HEK293 (cell line): ENCODE measurements at regions not wholly inside any gene's neighbourhood (a gene's known extent, or its start where the extent isn't known, plus 50 kb on each side); places are given as distances from the start of the nearest gene placed in this dataset.

Experiments
- CTCF ChIA-PET: fragments of 350-600 bp; formaldehyde crosslinking; extraction: SDS; loops from one replicate; lab custom pipeline; 2021; ENCODE audit warnings: antibody characterized with exemption; lab: Yijun Ruan, JAX
- POLR2A ChIA-PET: fragments of 300-600 bp; formaldehyde crosslinking; extraction: SDS; loops from one replicate; lab custom pipeline; 2020; ENCODE audit warnings: antibody characterized with exemption, inconsistent platforms; lab: Yijun Ruan, JAX
- H3K27ac ChIP-seq: fragments of 200-500 bp; sonication (Bioruptor generic); 2 replicates; pipeline ENCODE4 v1.5.1; 2014; ENCODE audit warnings: low read depth, low read length, control low read depth, inconsistent platforms; ENCODE audit errors: extremely low read depth
- H3K36me3 ChIP-seq, 2 experiments: fragments of 200-500 bp in 1 of 2; sonication (Bioruptor generic) in 1 of 2; 1 replicate in 1 of 2; 2 replicates in 1 of 2; pipeline ENCODE4 v1.5.1; 2014 to 2017; ENCODE audit warnings: inconsistent platforms in 2 of 2, low read length in 2 of 2; ENCODE audit not compliant: control insufficient read depth in 2 of 2, insufficient read depth in 1 of 2
- H3K4me1 ChIP-seq: fragments of 200-500 bp; sonication (Bioruptor generic); 2 replicates; pipeline ENCODE4 v1.5.1; 2014; ENCODE audit warnings: mild to moderate bottlenecking, low read length, inconsistent platforms; ENCODE audit not compliant: control insufficient read depth, insufficient read depth
- H3K4me3 ChIP-seq: 2 replicates; pipeline ENCODE4 v1.5.1; 2011; ENCODE audit warnings: low read depth, mild to moderate bottlenecking, control low read depth, low read length, moderate library complexity
- H3K9me3 ChIP-seq: fragments of 200-500 bp; sonication (Bioruptor generic); 2 replicates; pipeline ENCODE4 v1.5.1; 2014; ENCODE audit warnings: low read depth, low read length, inconsistent platforms; ENCODE audit not compliant: control insufficient read depth, insufficient read depth
- HOXD13 ChIP-seq: sonication (generic); formaldehyde crosslinking; IDR thresholded peaks from 2 replicates; pipeline ENCODE4 v1.8.0; 2022; ENCODE audit warnings: missing genetic modification reagents, borderline replicate concordance
- KLF8 ChIP-seq: fragments of 450-650 bp; formaldehyde crosslinking; IDR thresholded peaks from 2 replicates; pipeline ENCODE4 v1.5.1; 2016; ENCODE audit warnings: missing biosample characterization, missing genetic modification characterization
- YY2 ChIP-seq: fragments of 450-650 bp; formaldehyde crosslinking; IDR thresholded peaks from 2 replicates; pipeline ENCODE4 v1.5.1; 2016; ENCODE audit warnings: missing biosample characterization, missing genetic modification characterization
- ZEB2 ChIP-seq: fragments of 450-650 bp; formaldehyde crosslinking; IDR thresholded peaks from 2 replicates; pipeline ENCODE4 v1.5.1; 2016; ENCODE audit warnings: missing biosample characterization, missing genetic modification characterization
- ZIC2 ChIP-seq: fragments of 450-650 bp; formaldehyde crosslinking; IDR thresholded peaks from 2 replicates; pipeline ENCODE4 v1.5.1; 2016; ENCODE audit warnings: missing biosample characterization, missing genetic modification characterization
- ZNF10 ChIP-seq: fragments of 450-650 bp; formaldehyde crosslinking; IDR thresholded peaks from 2 replicates; pipeline ENCODE4 v1.5.1; 2017; ENCODE audit warnings: missing biosample characterization, missing genetic modification characterization
- ZNF169 ChIP-seq: fragments of 450-650 bp; formaldehyde crosslinking; IDR thresholded peaks from 2 replicates; pipeline ENCODE4 v1.5.1; 2016; ENCODE audit warnings: missing biosample characterization, missing genetic modification characterization
- ZNF174 ChIP-seq: fragments of 450-650 bp; formaldehyde crosslinking; IDR thresholded peaks from 2 replicates; pipeline ENCODE4 v1.5.0; 2017; ENCODE audit warnings: missing biosample characterization, mild to moderate bottlenecking, missing genetic modification characterization
- ZNF202 ChIP-seq: fragments of 450-650 bp; formaldehyde crosslinking; IDR thresholded peaks from 2 replicates; pipeline ENCODE4 v1.5.1; 2016; ENCODE audit warnings: missing biosample characterization, missing genetic modification characterization, borderline replicate concordance
- ZNF221 ChIP-seq: fragments of 450-650 bp; formaldehyde crosslinking; IDR thresholded peaks from 2 replicates; pipeline ENCODE4 v1.5.1; 2017; ENCODE audit warnings: missing biosample characterization, missing genetic modification characterization, borderline replicate concordance
- ZNF274 ChIP-seq, 2 experiments: fragments of 200-500 bp in 1 of 2; fragments of 450-650 bp in 1 of 2; sonication (Bioruptor generic) in 1 of 2; formaldehyde crosslinking in 1 of 2; IDR thresholded peaks; 2 replicates each; pipeline versions ENCODE4 v1.5.1 to v1.6.1; 2014 to 2016; ENCODE audit warnings: borderline replicate concordance in 1 of 2, inconsistent platforms in 1 of 2, low read length in 1 of 2, missing biosample characterization in 1 of 2, missing genetic modification characterization in 1 of 2
- ZNF394 ChIP-seq: fragments of 450-650 bp; formaldehyde crosslinking; IDR thresholded peaks from 2 replicates; pipeline ENCODE4 v1.5.1; 2016; ENCODE audit warnings: missing biosample characterization, missing genetic modification characterization, mild to moderate bottlenecking, moderate library complexity, borderline replicate concordance
- ZNF548 ChIP-seq: fragments of 450-650 bp; formaldehyde crosslinking; IDR thresholded peaks from 2 replicates; pipeline ENCODE4 v1.5.1; 2016; ENCODE audit warnings: missing biosample characterization, missing genetic modification characterization
- ZNF830 ChIP-seq: fragments of 450-650 bp; IDR thresholded peaks from 2 replicates; pipeline ENCODE4 v1.5.0; 2018; ENCODE audit warnings: missing biosample characterization, missing genetic modification characterization, low read depth, mild to moderate bottlenecking, moderate library complexity
- ZNF837 ChIP-seq: fragments of 450-650 bp; formaldehyde crosslinking; IDR thresholded peaks from 2 replicates; pipeline ENCODE4 v1.5.1; 2016; ENCODE audit warnings: missing biosample characterization, missing genetic modification characterization
- TF ChIP-seq, protein P1 (sequence below): fragments of 450-650 bp; formaldehyde crosslinking; IDR thresholded peaks from 2 replicates; pipeline ENCODE4 v1.5.1; 2016; ENCODE audit warnings: missing biosample characterization, missing genetic modification characterization
- TF ChIP-seq, protein P2 (sequence below): fragments of 450-650 bp; formaldehyde crosslinking; IDR thresholded peaks from 2 replicates; pipeline ENCODE4 v1.5.1; 2017; ENCODE audit warnings: missing biosample characterization, missing genetic modification characterization
- TF ChIP-seq, protein P3 (sequence below): fragments of 450-650 bp; formaldehyde crosslinking; IDR thresholded peaks from 2 replicates; pipeline ENCODE4 v1.5.1; 2016; ENCODE audit warnings: missing biosample characterization, missing genetic modification characterization
- TF ChIP-seq, protein P4 (sequence below): fragments of 450-650 bp; formaldehyde crosslinking; IDR thresholded peaks from 2 replicates; pipeline ENCODE4 v1.5.1; 2016; ENCODE audit warnings: missing biosample characterization, missing genetic modification characterization

DNA sequence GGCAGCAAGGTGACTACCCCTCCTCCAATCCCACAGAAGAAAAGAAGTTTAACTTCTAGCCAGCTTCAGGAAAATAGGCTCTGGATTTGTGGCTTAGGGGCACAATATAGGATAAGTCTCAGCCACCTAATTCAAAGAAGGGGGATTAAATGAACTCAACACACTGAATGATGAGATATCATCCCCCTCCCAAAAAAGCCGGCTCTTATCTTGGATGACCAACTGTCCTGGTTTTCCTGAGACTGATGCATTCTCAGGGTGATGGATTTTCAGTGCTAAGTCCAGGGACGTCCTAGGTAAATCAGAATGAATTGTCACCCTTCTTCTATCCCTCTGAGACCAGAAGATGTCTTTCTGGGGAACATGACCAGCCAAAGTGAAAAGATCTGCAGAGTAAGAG lies 487.0 kb upstream of the PROK2 start (continued):
- TF ChIP-seq ZNF10 (tag by site-specific recombination) (no peak), KLF8 (no peak), ZEB2 (tag by site-specific recombination) (no peak)

DNA sequence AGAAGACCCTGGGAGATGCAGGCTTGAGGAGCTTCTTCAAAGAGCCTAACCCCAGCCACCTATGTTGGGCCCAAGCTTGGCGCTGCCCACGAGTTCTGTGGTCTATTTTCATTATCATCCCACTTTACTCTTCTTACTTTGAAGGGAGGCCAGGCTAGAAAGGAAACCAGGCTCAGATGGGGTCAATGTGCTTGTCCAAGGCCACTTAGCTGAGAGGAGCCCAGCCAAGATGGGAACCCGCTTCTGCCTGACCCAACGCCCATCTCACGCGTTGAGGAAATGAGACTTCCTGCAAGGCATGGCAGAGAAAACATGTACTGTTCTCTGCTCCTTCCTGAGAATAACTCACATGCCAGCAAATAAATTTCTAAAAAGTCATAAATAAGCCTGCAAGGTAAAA lies 486.3 kb upstream of the PROK2 start:
- H3K9me3 ChIP-seq, result no peaks in the 10 kb centered on the region
- CTCF ChIA-PET, result interaction anchor here (0.6 kb wide), 1 partner anchor 321 kb away, joined by 4 read pairs; no protein-coding TSS in a partner anchor
- peaks cover 12% of the 10 kb centered on the region; the same call in 1 of the 2 replicates for H3K4me1 ChIP-seq
- H3K27ac ChIP-seq, result no peak overlapping the region
- H3K36me3 ChIP-seq, result no peaks in the 10 kb centered on the region
- POLR2A ChIA-PET, result no interaction called here
- H3K4me3 ChIP-seq, result no peak overlapping the region
- no peak for TF ChIP-seq ZNF830
- TF ChIP-seq ZNF274 (IDR thresholded peaks at IDR 0.05; ENCODE audit: low read length), result no peak
- no peak for TF ChIP-seq ZNF274 (tag by site-specific recombination; IDR thresholded peaks at IDR 0.05; ENCODE audit: borderline replicate concordance)
- TF ChIP-seq ZNF837 (tag by site-specific recombination), result no peak
- no peak for TF ChIP-seq ZNF169
- no peak for TF ChIP-seq ZNF548 (tag by site-specific recombination)
- no peak for TF ChIP-seq ZIC2 (tag by site-specific recombination)
- no peak for TF ChIP-seq ZNF174 (tag by site-specific recombination)
- no peak for TF ChIP-seq ZNF221 (tag by site-specific recombination)
- TF ChIP-seq, protein P1, sequence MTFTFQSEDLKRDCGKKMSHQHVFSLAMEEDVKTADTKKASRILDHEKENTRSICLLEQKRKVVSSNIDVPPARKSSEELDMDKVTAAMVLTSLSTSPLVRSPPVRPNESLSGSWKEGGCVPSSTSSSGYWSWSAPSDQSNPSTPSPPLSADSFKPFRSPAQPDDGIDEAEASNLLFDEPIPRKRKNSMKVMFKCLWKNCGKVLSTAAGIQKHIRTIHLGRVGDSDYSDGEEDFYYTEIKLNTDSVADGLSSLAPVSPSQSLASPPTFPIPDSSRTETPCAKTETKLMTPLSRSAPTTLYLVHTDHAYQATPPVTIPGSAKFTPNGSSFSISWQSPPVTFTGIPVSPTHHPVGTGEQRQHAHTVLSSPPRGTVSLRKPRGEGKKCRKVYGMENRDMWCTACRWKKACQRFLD (tag by site-specific recombination), result no peak
- TF ChIP-seq HOXD13, result no peak
- no peak for TF ChIP-seq ZNF394
- no peak for TF ChIP-seq YY2
- TF ChIP-seq, protein P2, sequence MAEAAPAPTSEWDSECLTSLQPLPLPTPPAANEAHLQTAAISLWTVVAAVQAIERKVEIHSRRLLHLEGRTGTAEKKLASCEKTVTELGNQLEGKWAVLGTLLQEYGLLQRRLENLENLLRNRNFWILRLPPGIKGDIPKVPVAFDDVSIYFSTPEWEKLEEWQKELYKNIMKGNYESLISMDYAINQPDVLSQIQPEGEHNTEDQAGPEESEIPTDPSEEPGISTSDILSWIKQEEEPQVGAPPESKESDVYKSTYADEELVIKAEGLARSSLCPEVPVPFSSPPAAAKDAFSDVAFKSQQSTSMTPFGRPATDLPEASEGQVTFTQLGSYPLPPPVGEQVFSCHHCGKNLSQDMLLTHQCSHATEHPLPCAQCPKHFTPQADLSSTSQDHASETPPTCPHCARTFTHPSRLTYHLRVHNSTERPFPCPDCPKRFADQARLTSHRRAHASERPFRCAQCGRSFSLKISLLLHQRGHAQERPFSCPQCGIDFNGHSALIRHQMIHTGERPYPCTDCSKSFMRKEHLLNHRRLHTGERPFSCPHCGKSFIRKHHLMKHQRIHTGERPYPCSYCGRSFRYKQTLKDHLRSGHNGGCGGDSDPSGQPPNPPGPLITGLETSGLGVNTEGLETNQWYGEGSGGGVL, result no peak
- TF ChIP-seq ZNF202 (tag by site-specific recombination), result no peak
- TF ChIP-seq, protein P3, sequence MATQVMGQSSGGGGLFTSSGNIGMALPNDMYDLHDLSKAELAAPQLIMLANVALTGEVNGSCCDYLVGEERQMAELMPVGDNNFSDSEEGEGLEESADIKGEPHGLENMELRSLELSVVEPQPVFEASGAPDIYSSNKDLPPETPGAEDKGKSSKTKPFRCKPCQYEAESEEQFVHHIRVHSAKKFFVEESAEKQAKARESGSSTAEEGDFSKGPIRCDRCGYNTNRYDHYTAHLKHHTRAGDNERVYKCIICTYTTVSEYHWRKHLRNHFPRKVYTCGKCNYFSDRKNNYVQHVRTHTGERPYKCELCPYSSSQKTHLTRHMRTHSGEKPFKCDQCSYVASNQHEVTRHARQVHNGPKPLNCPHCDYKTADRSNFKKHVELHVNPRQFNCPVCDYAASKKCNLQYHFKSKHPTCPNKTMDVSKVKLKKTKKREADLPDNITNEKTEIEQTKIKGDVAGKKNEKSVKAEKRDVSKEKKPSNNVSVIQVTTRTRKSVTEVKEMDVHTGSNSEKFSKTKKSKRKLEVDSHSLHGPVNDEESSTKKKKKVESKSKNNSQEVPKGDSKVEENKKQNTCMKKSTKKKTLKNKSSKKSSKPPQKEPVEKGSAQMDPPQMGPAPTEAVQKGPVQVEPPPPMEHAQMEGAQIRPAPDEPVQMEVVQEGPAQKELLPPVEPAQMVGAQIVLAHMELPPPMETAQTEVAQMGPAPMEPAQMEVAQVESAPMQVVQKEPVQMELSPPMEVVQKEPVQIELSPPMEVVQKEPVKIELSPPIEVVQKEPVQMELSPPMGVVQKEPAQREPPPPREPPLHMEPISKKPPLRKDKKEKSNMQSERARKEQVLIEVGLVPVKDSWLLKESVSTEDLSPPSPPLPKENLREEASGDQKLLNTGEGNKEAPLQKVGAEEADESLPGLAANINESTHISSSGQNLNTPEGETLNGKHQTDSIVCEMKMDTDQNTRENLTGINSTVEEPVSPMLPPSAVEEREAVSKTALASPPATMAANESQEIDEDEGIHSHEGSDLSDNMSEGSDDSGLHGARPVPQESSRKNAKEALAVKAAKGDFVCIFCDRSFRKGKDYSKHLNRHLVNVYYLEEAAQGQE (tag by site-specific recombination), result no peak
- TF ChIP-seq, protein P4, sequence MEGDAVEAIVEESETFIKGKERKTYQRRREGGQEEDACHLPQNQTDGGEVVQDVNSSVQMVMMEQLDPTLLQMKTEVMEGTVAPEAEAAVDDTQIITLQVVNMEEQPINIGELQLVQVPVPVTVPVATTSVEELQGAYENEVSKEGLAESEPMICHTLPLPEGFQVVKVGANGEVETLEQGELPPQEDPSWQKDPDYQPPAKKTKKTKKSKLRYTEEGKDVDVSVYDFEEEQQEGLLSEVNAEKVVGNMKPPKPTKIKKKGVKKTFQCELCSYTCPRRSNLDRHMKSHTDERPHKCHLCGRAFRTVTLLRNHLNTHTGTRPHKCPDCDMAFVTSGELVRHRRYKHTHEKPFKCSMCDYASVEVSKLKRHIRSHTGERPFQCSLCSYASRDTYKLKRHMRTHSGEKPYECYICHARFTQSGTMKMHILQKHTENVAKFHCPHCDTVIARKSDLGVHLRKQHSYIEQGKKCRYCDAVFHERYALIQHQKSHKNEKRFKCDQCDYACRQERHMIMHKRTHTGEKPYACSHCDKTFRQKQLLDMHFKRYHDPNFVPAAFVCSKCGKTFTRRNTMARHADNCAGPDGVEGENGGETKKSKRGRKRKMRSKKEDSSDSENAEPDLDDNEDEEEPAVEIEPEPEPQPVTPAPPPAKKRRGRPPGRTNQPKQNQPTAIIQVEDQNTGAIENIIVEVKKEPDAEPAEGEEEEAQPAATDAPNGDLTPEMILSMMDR (tag by site-specific recombination), result no peak
- TF ChIP-seq, all 188 proteins: peak for 0
